Progenitor cell of endocrine pancreas (in vitro differentiated cells): ENCODE measurements at regions not wholly inside any gene's neighbourhood (a gene's known extent, or its start where the extent isn't known, plus 50 kb on each side); places are given as distances from the start of the nearest gene placed in this dataset.

Experiments
- DNase-seq: peaks from one replicate; pipeline ENCODE4 v3.0.0; 2021; ENCODE audit warnings: low spot score; ENCODE audit not compliant: unreplicated experiment
- H3K27ac Mint-ChIP-seq: 2 replicates; pipeline ENCODE4 v1.8.0; 2021; ENCODE audit warnings: mild to moderate bottlenecking, moderate library complexity, mixed read lengths
- H3K27me3 Mint-ChIP-seq: 2 replicates; pipeline ENCODE4 v1.8.0; 2021; ENCODE audit warnings: mixed read lengths
- H3K36me3 Mint-ChIP-seq: 2 replicates; pipeline ENCODE4 v1.8.0; 2022; ENCODE audit warnings: mixed read lengths; ENCODE audit not compliant: insufficient read depth
- H3K4me1 Mint-ChIP-seq: 2 replicates; pipeline ENCODE4 v1.8.0; 2021; ENCODE audit warnings: low read depth, mixed read lengths
- H3K4me3 Mint-ChIP-seq: 2 replicates; pipeline ENCODE4 v1.8.0; 2021; ENCODE audit warnings: low read depth, mild to moderate bottlenecking, moderate library complexity, mixed read lengths
- H3K9me3 Mint-ChIP-seq: 2 replicates; pipeline ENCODE4 v1.8.0; 2021; ENCODE audit warnings: low read depth, mixed read lengths
- CTCF ChIP-seq: fragments of 200-600 bp; sonication (generic); IDR thresholded peaks from one replicate; pipeline ENCODE4 v1.5.0; 2021; ENCODE audit warnings: antibody characterized with exemption, mild to moderate bottlenecking; ENCODE audit not compliant: unreplicated experiment

GRCh38 chr3:148186881-148187280 lies 510.8 kb upstream of the AGTR1 start:
- no peak overlapping the region for H3K27ac Mint-ChIP-seq
- no peaks in the 10 kb centered on the region for H3K9me3 Mint-ChIP-seq
- H3K4me3 Mint-ChIP-seq = no peak overlapping the region
- no peaks in the 10 kb centered on the region for H3K4me1 Mint-ChIP-seq
- no peaks in the 10 kb centered on the region for H3K27me3 Mint-ChIP-seq
- DNase-seq = no peak
- TF ChIP-seq CTCF = no peak
- no peaks in the 10 kb centered on the region for H3K36me3 Mint-ChIP-seq

- H3K27me3 Mint-ChIP-seq = no peaks in the 10 kb centered on the region
- H3K4me3 Mint-ChIP-seq = no peak overlapping the region
- H3K4me1 Mint-ChIP-seq = no peaks in the 10 kb centered on the region
- H3K36me3 Mint-ChIP-seq = no peaks in the 10 kb centered on the region
- no peak for TF ChIP-seq CTCF
- H3K9me3 Mint-ChIP-seq = no peaks in the 10 kb centered on the region
- DNase-seq = no peak
- H3K27ac Mint-ChIP-seq = no peak overlapping the region
Measured at GRCh38 chr3:148187296-148187695, 510.4 kb upstream of the AGTR1 start.

GRCh38 chr3:148190441-148190990 lies 507.2 kb upstream of the AGTR1 start:
- H3K4me3 Mint-ChIP-seq = no peak overlapping the region

GRCh38 chr3:148191966-148192365 lies 505.7 kb upstream of the AGTR1 start:
- DNase-seq = no peak
- H3K4me1 Mint-ChIP-seq = no peaks in the 10 kb centered on the region
- no peak for TF ChIP-seq CTCF
- no peaks in the 10 kb centered on the region for H3K36me3 Mint-ChIP-seq
- no peak overlapping the region for H3K27ac Mint-ChIP-seq
- peaks cover 7% of the 10 kb centered on the region for H3K9me3 Mint-ChIP-seq
- H3K4me3 Mint-ChIP-seq = no peak overlapping the region
- no peaks in the 10 kb centered on the region for H3K27me3 Mint-ChIP-seq

More at GRCh38 chr3:148190441-148190990, 507.2 kb upstream of the AGTR1 start:
- no peaks in the 10 kb centered on the region for H3K4me1 Mint-ChIP-seq
- H3K36me3 Mint-ChIP-seq = no peaks in the 10 kb centered on the region
- no peak overlapping the region for H3K27ac Mint-ChIP-seq
- TF ChIP-seq CTCF = no peak
- no peaks in the 10 kb centered on the region for H3K27me3 Mint-ChIP-seq
- H3K9me3 Mint-ChIP-seq = peaks cover 1% of the 10 kb centered on the region
- no peak for DNase-seq

- Mint-ChIP-seq H3K4me1 (no peaks in the 10 kb centered on the region), H3K36me3 (no peaks in the 10 kb centered on the region), H3K4me3 (no peak overlapping the region), H3K27me3 (no peaks in the 10 kb centered on the region), H3K27ac (no peak overlapping the region), H3K9me3 (peaks cover 7% of the 10 kb centered on the region)
- DNase-seq = no peak
- no peak for TF ChIP-seq CTCF
Measured at GRCh38 chr3:148197061-148197460, 500.6 kb upstream of the AGTR1 start.
